Endodermal cell (in vitro differentiated cells): ENCODE measurements at regions not wholly inside any gene's neighbourhood (a gene's known extent, or its start where the extent isn't known, plus 50 kb on each side); places are given as distances from the start of the nearest gene placed in this dataset.

ENCODE experiments used
- DNase-seq: peaks from one replicate; pipeline ENCODE4 v3.0.0-alpha.2; 2017
- H3K27ac ChIP-seq: 2 replicates; pipeline ENCODE4 v1.5.1; 2013; ENCODE audit warnings: mild to moderate bottlenecking, low read depth, low read length, moderate library complexity
- H3K27me3 ChIP-seq: 2 replicates; pipeline ENCODE4 v1.6.1; 2013; ENCODE audit warnings: mild to moderate bottlenecking, low read length, moderate library complexity; ENCODE audit not compliant: insufficient read depth, control insufficient read depth, poor library complexity, severe bottlenecking
- H3K36me3 ChIP-seq: 2 replicates; pipeline ENCODE4 v1.7.0; 2013; ENCODE audit warnings: mild to moderate bottlenecking, low read length, moderate library complexity; ENCODE audit not compliant: control insufficient read depth, insufficient read depth
- H3K4me1 ChIP-seq: one replicate; pipeline ENCODE4 v1.7.0; 2013; ENCODE audit warnings: low read length; ENCODE audit not compliant: control insufficient read depth, insufficient read depth
- H3K4me3 ChIP-seq: 2 replicates; pipeline ENCODE4 v1.5.1; 2013; ENCODE audit warnings: mild to moderate bottlenecking, low read length, moderate library complexity
- H3K9ac ChIP-seq: 2 replicates; pipeline ENCODE4 v1.6.1; 2013; ENCODE audit warnings: mild to moderate bottlenecking, low read length, moderate library complexity; ENCODE audit not compliant: poor library complexity, severe bottlenecking; ENCODE audit errors: extremely low read depth
- H3K9me3 ChIP-seq: 2 replicates; pipeline ENCODE4 v1.6.1; 2013; ENCODE audit warnings: mild to moderate bottlenecking, low read length, moderate library complexity; ENCODE audit not compliant: control insufficient read depth
- H3K27ac Mint-ChIP-seq: 2 replicates; pipeline ENCODE4 v1.8.0; 2020; ENCODE audit warnings: mixed read lengths
- H3K27me3 Mint-ChIP-seq: 2 replicates; pipeline ENCODE4 v1.8.0; 2021; ENCODE audit warnings: mild to moderate bottlenecking, mixed read lengths; ENCODE audit not compliant: insufficient read depth
- H3K36me3 Mint-ChIP-seq: 2 replicates; pipeline ENCODE4 v1.8.0; 2020; ENCODE audit warnings: low read depth, mixed read lengths
- H3K4me1 Mint-ChIP-seq: 2 replicates; pipeline ENCODE4 v1.8.0; 2020; ENCODE audit warnings: mixed read lengths
- H3K4me3 Mint-ChIP-seq: 2 replicates; pipeline ENCODE4 v1.8.0; 2020; ENCODE audit warnings: mild to moderate bottlenecking, moderate library complexity, mixed read lengths
- H3K9me3 Mint-ChIP-seq: 2 replicates; pipeline ENCODE4 v1.8.0; 2020; ENCODE audit warnings: mild to moderate bottlenecking, mixed read lengths
- CTCF ChIP-seq: fragments of 200-600 bp; sonication (generic); conservative IDR thresholded peaks from 2 replicates; pipeline ENCODE4 v1.5.0; 2021; ENCODE audit warnings: antibody characterized with exemption, mild to moderate bottlenecking
- WGBS, 2 experiments: methylation state at CpG; one replicate each; pipeline versions ENCODE4 v1.1.5 to v1.1.7; 2013; ENCODE audit warnings: missing lambda C conversion rate in 2 of 2, mixed read lengths in 1 of 2; ENCODE audit not compliant: insufficient coverage in 1 of 2, insufficient read length in 1 of 2; 5-methylcytosine and 5-hydroxymethylcytosine counted together

- Mint-ChIP-seq H3K27ac (no peak overlapping the region), H3K9me3 (peaks cover 4% of the 10 kb centered on the region), H3K36me3 (no peaks in the 10 kb centered on the region), H3K27me3 (peaks cover 3% of the 10 kb centered on the region), H3K4me3 (no peak overlapping the region), H3K4me1 (no peaks in the 10 kb centered on the region)
- Histone ChIP-seq H3K36me3 (no peaks in the 10 kb centered on the region), H3K9me3 (peaks cover 4% of the 10 kb centered on the region), H3K4me1 (no peaks in the 10 kb centered on the region), H3K4me3 (no peak overlapping the region), H3K27me3 (no peaks in the 10 kb centered on the region), H3K9ac (no peak overlapping the region), H3K27ac (no peak overlapping the region)
- no peak for TF ChIP-seq CTCF
- 80 to 97% methylated on average over 2 to 14 of the region's 14 CpGs for WGBS, 2 experiments
- DNase-seq, result no peak
These were observed 371.8 kb upstream of the HS6ST1 start for GRCh38 chr2:128690431-128690830.

GRCh38 chr2:128690869-128691268 lies 372.2 kb upstream of the HS6ST1 start:
- no peaks in the 10 kb centered on the region for H3K36me3 Mint-ChIP-seq
- no peak overlapping the region for H3K27ac Mint-ChIP-seq
- H3K9me3 Mint-ChIP-seq, result peaks cover 4% of the 10 kb centered on the region

DNA sequence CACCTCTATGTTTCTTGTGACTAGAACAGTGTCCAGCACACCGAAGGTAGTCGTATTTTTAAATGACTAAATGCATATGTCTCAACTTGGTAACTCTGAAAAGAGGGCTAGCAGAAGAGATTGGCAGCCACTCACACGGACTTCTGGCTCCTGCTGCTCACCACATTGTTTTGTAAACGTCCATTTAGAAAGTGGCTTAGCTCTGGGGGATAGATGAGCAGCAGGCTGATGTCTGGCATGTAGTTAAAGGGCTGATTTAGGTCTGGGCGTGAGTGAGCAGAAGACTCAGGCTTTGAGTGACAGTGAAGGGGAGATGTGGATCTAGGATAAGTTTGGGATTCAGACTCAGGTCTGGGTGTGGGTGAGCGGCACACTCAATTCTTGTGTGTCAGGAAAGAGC lies 372.9 kb upstream of the HS6ST1 start:
- Histone ChIP-seq H3K36me3 (no peaks in the 10 kb centered on the region), H3K9ac (no peak overlapping the region), H3K4me3 (peak overlapping the region; percentile 17), H3K27ac (no peak overlapping the region), H3K9me3 (peaks cover 4% of the 10 kb centered on the region), H3K4me1 (no peaks in the 10 kb centered on the region), H3K27me3 (no peaks in the 10 kb centered on the region)
- Mint-ChIP-seq H3K36me3 (no peaks in the 10 kb centered on the region), H3K27ac (no peak overlapping the region), H3K27me3 (peaks cover 5% of the 10 kb centered on the region), H3K9me3 (peaks cover 4% of the 10 kb centered on the region), H3K4me3 (no peak overlapping the region), H3K4me1 (no peaks in the 10 kb centered on the region)
- peak; percentile 48 for DNase-seq
- no peak for TF ChIP-seq CTCF
- 64 to 70% methylated on average over 5 to 6 of the region's 6 CpGs for WGBS, 2 experiments

More at GRCh38 chr2:128690869-128691268, 372.2 kb upstream of the HS6ST1 start:
- Histone ChIP-seq H3K27ac (no peak overlapping the region), H3K9me3 (peaks cover 4% of the 10 kb centered on the region), H3K36me3 (no peaks in the 10 kb centered on the region), H3K4me1 (no peaks in the 10 kb centered on the region), H3K9ac (no peak overlapping the region), H3K4me3 (no peak overlapping the region), H3K27me3 (no peaks in the 10 kb centered on the region)
- peak; percentile 15 for DNase-seq
- no peaks in the 10 kb centered on the region for H3K4me1 Mint-ChIP-seq
- TF ChIP-seq CTCF, result no peak
- peaks cover 3% of the 10 kb centered on the region for H3K27me3 Mint-ChIP-seq
- WGBS, 2 experiments, result 84 to 88% methylated on average over 3 to 9 of the region's 9 CpGs
- no peak overlapping the region for H3K4me3 Mint-ChIP-seq
